Lung (tissue), 11 donors: ENCODE measurements at regions not wholly inside any gene's neighbourhood (a gene's known extent, or its start where the extent isn't known, plus 50 kb on each side); places are given as distances from the start of the nearest gene placed in this dataset.

Experiments used
- ATAC-seq: fragments of 200-7000 bp; cut with Tn5 transposase; one replicate; pipeline ENCODE4 v1.9.1; 2020; ENCODE audit warnings: moderate number of reproducible peaks; ENCODE audit not compliant: insufficient read depth, low FRiP score
- DNase-seq, 3 donors: peaks; one replicate each; pipeline ENCODE4 v3.0.0-alpha.2; 2013 to 2017
- H3K27ac ChIP-seq, 2 donors: one replicate each; pipeline ENCODE4 v1.5.1; 2013; ENCODE audit warnings: mild to moderate bottlenecking in 2 of 2, moderate library complexity in 2 of 2, control low read depth in 1 of 2, inconsistent platforms in 1 of 2, low read depth in 1 of 2, low read length in 1 of 2
- H3K27me3 ChIP-seq, 3 donors: one replicate each; pipeline ENCODE4 v1.5.1; 2013; ENCODE audit warnings: low read length in 2 of 3; ENCODE audit not compliant: control insufficient read depth in 3 of 3, insufficient read depth in 3 of 3
- H3K36me3 ChIP-seq, 4 donors: one replicate each; pipeline ENCODE4 v1.5.1; 2013; ENCODE audit warnings: low read length in 4 of 4, mild to moderate bottlenecking in 1 of 4, moderate library complexity in 1 of 4; ENCODE audit not compliant: control insufficient read depth in 4 of 4, insufficient read depth in 4 of 4
- H3K4me1 ChIP-seq, 5 donors: one replicate each; pipeline ENCODE4 v1.5.1; 2013; ENCODE audit warnings: low read length in 5 of 5, mild to moderate bottlenecking in 2 of 5, moderate library complexity in 1 of 5; ENCODE audit not compliant: control insufficient read depth in 5 of 5, insufficient read depth in 5 of 5
- H3K4me3 ChIP-seq: one replicate; pipeline ENCODE4 v1.5.1; 2013; ENCODE audit warnings: mild to moderate bottlenecking, control low read depth, moderate library complexity
- H3K9ac ChIP-seq, 2 donors: one replicate each; pipeline ENCODE4 v1.5.1; 2013; ENCODE audit warnings: low read length in 2 of 2, control low read depth in 1 of 2; ENCODE audit not compliant: insufficient read depth in 1 of 2
- H3K9me3 ChIP-seq, 4 donors: one replicate each; pipeline ENCODE4 v1.5.1; 2013; ENCODE audit warnings: low read length in 3 of 4, mild to moderate bottlenecking in 1 of 4, moderate library complexity in 1 of 4; ENCODE audit not compliant: control insufficient read depth in 4 of 4, insufficient read depth in 3 of 4
- WGBS, 2 donors: extraction: QIAGEN DNeasy Blood & Tissue Kit; methylation state at CpG; one replicate each; pipeline ENCODE4 v1.1.7; 2013; 5-methylcytosine and 5-hydroxymethylcytosine counted together
- TF ChIP-seq, protein P1 (sequence below): IDR thresholded peaks from 2 replicates; pipeline ENCODE4 v1.5.1; 2012; ENCODE audit warnings: mild to moderate bottlenecking; ENCODE audit errors: control extremely low read depth, extremely low read depth
- donor health status: control.
- donor health status: control.
- donor health status: Bipolar disorder and iron deficiency.
- donor health status: healthy.
- donor health status: DM: yes; HTN: yes; CAD: no.

DNA sequence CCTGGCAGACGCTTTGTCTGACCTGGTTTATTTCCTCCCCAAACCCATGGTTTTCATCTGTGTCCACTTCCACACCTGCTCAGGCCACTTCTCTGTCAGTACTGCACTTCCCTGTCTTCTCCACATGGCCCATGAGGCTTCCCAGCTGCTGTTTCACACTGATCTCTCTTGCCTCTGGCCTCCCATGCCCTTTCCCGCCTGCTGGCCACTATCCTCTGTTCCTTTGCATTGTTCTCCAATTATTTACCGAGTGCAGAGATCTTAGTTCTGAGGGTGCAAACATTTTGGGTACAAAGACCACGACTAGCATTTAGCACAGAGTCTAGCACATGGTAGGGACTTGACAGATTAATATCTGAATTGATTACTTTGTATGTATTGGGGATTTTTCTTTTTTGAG is 174.8 kb upstream of the NPY2R start:
- H3K9me3 ChIP-seq, result peaks cover 0 to 2% (median 0%) of the 10 kb centered on the region in 4 donors
- WGBS, 2 donors, result 62 to 74% methylated on average over 4 of the region's 4 CpGs
- H3K4me1 ChIP-seq, result no peaks in the 10 kb centered on the region
- no peak overlapping the region for H3K4me3 ChIP-seq
- TF ChIP-seq, protein P1, sequence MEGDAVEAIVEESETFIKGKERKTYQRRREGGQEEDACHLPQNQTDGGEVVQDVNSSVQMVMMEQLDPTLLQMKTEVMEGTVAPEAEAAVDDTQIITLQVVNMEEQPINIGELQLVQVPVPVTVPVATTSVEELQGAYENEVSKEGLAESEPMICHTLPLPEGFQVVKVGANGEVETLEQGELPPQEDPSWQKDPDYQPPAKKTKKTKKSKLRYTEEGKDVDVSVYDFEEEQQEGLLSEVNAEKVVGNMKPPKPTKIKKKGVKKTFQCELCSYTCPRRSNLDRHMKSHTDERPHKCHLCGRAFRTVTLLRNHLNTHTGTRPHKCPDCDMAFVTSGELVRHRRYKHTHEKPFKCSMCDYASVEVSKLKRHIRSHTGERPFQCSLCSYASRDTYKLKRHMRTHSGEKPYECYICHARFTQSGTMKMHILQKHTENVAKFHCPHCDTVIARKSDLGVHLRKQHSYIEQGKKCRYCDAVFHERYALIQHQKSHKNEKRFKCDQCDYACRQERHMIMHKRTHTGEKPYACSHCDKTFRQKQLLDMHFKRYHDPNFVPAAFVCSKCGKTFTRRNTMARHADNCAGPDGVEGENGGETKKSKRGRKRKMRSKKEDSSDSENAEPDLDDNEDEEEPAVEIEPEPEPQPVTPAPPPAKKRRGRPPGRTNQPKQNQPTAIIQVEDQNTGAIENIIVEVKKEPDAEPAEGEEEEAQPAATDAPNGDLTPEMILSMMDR, result no peak
- H3K9ac ChIP-seq, result no peak overlapping the region
- H3K36me3 ChIP-seq, result no peaks in the 10 kb centered on the region
- DNase-seq (no peak), ATAC-seq (no peak)
- H3K27ac ChIP-seq, result no peak overlapping the region
- no peaks in the 10 kb centered on the region for H3K27me3 ChIP-seq

DNA sequence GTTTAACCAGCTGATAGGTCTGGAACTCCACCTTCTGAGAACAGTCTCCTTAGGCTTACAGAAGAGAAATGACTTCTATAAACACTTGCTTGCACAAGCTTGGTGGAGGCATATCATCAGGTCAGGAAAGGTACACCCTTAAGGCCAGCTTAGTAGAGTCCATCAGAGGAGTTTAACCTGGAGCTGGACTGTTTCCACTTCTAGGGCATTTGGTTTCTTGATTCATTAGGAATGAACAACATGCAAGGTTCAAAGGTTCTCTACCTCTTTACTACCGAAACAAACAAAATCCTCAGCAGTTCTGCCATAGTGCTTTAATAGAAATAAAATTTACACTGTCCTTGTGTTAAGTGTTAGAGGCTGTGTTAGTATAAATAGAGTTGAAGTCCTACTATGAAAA is 171.4 kb upstream of the NPY2R start:
- TF ChIP-seq, protein P1, result no peak
- Histone ChIP-seq H3K4me1 (no peaks in the 10 kb centered on the region), H3K27me3 (no peaks in the 10 kb centered on the region), H3K9me3 (peaks cover 0 to 2% (median 0%) of the 10 kb centered on the region in 4 donors), H3K27ac (no peak overlapping the region), H3K36me3 (no peaks in the 10 kb centered on the region), H3K4me3 (no peak overlapping the region), H3K9ac (no peak overlapping the region)
- 84 to 95% methylated on average over 1 of the region's 1 CpG for WGBS, 2 donors
- ATAC-seq, result no peak
- DNase-seq, result no peak

DNA sequence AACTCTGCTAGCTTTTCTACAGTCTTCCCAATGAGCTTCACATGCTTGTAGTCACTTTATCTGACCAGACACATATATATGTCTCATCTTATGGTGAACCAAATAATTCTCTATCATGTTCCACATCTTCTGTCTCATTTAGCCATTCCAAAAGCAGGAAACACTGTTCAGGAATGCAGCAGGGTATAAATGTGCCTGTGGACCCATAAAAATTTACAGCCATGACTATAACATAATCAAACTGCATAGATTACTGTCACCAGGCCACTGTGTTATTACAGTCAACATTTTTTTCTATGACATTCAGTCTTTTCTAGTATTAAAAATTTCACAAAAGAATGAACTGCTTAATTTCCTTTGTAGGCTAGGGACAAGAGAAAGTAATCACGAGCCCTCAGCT is 170.0 kb upstream of the NPY2R start:
- no peaks in the 10 kb centered on the region for H3K4me1 ChIP-seq
- TF ChIP-seq, protein P1, result no peak
- no peak for DNase-seq
- H3K27me3 ChIP-seq, result no peaks in the 10 kb centered on the region
- no peak for ATAC-seq
- H3K9me3 ChIP-seq, result peaks cover 0 to 2% (median 0%) of the 10 kb centered on the region in 4 donors
- no peak overlapping the region for H3K27ac ChIP-seq
- H3K4me3 ChIP-seq, result no peak overlapping the region
- 72 to 88% methylated on average over 1 of the region's 1 CpG for WGBS, 2 donors
- H3K36me3 ChIP-seq, result no peaks in the 10 kb centered on the region
- H3K9ac ChIP-seq, result no peak overlapping the region

DNA sequence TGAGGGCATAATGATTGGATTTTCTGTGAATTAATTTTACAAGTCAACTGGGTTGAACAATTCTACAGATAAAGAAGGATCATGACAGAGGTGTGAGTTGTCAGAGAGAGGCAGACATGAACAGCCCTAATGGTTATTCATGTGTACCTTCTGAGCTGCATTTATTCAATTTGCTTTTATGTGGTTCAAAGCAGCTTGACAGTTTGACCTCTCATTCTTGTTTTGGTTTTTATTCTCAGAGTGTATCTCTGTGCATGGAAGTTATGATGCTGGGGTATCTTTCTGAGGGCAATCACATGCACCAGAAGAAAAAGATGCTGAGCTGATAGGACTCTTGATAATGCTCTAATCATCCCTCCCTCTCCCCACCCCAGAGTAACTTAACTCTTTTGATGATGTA is 169.3 kb upstream of the NPY2R start:
- Histone ChIP-seq H3K36me3 (no peaks in the 10 kb centered on the region), H3K4me1 (no peaks in the 10 kb centered on the region), H3K9me3 (peaks cover 0 to 2% (median 0%) of the 10 kb centered on the region in 4 donors), H3K4me3 (no peak overlapping the region), H3K27ac (no peak overlapping the region), H3K9ac (no peak overlapping the region), H3K27me3 (no peaks in the 10 kb centered on the region)
- TF ChIP-seq, protein P1, result no peak
- DNase-seq (no peak), ATAC-seq (no peak)
